ENCODE measurements at regions not wholly inside any gene's neighbourhood (a gene's known extent, or its start where the extent isn't known, plus 50 kb on each side); places are given as distances from the start of the nearest gene placed in this dataset.
A peak's percentile ranks its signal among the peaks of the same experiment; 100 is the strongest.

DNA sequence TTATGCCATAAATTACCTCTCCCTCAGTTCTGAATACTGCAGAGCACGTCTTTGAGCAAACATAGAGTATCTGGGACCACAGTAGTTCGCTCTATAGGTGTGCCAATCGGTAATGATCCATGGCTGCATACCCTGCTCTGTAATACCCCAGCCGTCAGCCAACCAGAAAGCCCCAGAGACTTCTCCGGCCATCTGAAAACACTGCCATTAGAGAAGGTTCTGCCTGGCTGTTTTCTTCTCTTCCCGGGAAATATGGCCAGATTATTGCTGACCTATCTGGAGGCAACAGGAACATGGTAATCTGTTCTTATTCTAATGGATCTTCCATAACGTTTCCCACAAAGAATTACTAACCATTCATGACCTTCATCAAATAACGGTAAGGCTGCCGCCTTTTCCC lies 139.9 kb downstream of the RPS12 start:
- H3K4me3 ChIP-seq (ENCODE audit: low read depth, low read length): no peak overlapping the region
- TF ChIP-seq, protein P1, sequence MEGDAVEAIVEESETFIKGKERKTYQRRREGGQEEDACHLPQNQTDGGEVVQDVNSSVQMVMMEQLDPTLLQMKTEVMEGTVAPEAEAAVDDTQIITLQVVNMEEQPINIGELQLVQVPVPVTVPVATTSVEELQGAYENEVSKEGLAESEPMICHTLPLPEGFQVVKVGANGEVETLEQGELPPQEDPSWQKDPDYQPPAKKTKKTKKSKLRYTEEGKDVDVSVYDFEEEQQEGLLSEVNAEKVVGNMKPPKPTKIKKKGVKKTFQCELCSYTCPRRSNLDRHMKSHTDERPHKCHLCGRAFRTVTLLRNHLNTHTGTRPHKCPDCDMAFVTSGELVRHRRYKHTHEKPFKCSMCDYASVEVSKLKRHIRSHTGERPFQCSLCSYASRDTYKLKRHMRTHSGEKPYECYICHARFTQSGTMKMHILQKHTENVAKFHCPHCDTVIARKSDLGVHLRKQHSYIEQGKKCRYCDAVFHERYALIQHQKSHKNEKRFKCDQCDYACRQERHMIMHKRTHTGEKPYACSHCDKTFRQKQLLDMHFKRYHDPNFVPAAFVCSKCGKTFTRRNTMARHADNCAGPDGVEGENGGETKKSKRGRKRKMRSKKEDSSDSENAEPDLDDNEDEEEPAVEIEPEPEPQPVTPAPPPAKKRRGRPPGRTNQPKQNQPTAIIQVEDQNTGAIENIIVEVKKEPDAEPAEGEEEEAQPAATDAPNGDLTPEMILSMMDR (IDR thresholded peaks at IDR 0.05; ENCODE audit: low read depth, low read length): no peak

GRCh38 chr6:132954936-132955335 lies 140.6 kb downstream of the RPS12 start:
- TF ChIP-seq, protein P1 (IDR thresholded peaks at IDR 0.05; ENCODE audit: low read depth, low read length): no peak
- no peak overlapping the region for H3K4me3 ChIP-seq (ENCODE audit: low read depth, low read length)

DNA sequence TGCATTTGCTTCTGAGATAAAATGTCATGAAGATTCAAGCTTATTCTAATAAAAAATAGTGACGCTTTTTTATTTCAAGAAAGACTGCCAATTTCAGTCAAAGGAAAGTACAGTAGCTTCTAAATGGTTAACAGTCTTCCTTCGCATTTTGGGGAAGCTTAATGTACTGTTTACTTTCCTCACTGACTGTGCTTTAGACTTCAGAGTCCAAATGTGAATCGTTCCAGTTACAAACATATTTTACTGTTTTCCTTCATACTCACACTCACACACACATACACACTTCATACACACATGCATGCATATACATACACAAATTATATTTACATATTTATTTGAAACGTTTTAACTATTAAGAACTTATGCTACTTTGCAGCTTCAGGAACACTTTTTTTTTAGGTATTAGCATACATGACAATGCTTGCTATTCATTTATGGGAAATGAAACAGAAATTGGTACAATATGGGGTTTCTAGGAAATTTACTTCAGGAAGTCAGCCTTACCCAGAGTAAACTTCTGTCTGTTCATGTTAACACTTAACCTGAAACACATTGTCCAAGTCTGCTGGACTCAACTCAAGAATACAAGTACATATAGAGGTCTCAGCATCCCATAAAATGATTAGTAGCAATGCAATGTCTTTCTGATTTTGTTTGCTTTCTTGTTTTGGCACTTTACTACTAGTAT lies 145.4 kb downstream of the RPS12 start:
- TF ChIP-seq, protein P1 (IDR thresholded peaks at IDR 0.05; ENCODE audit: low read depth, low read length): no peak

DNA sequence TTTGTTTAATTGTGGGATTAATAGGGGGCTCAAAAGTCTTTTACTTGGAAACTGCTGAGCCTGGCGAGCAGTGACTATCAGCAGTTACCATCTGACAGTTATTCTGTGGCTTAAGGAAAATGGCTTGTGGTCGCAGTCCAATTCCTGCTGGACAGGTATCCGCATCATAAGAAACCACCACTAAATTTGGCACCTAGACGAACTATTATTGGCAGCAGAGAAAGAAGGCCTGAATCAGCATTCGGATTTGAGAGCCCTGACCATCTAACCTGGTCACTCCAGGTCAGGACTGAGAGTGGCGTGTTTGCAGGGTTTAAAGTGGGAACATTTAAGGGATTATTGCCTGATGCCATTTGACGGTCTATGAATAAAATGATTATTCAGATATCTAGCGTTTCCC lies 146.4 kb downstream of the RPS12 start:
- TF ChIP-seq, protein P1 (IDR thresholded peaks at IDR 0.05; ENCODE audit: low read depth, low read length): no peak

More for the DNA sequence above, 145.4 kb downstream of the RPS12 start:
- H3K4me3 ChIP-seq (ENCODE audit: low read depth, low read length): no peak overlapping the region

DNA sequence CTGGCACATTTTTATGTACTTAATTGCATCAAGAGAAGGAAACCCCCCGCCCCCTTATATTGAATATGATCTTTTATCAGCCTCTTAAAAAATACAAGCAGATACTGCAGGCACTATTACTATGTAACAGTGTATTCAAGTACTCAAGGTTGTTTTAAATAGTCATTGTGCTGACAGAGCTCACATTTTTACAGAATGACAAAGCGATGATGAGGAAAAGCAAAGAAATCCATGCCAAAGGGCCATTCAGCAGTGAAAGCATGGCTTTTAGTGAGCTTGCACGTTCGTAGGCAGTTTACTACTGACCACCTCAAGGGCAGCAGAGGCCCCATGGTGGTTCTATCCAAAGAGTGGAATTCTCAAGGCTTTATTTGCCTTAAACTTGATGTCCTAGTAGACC lies 146.8 kb downstream of the RPS12 start:
- TF ChIP-seq, protein P1 (IDR thresholded peaks at IDR 0.05; ENCODE audit: low read depth, low read length): no peak
- no peak overlapping the region for H3K4me3 ChIP-seq (ENCODE audit: low read depth, low read length)

More for the DNA sequence above, 146.4 kb downstream of the RPS12 start:
- H3K4me3 ChIP-seq (ENCODE audit: low read depth, low read length): no peak overlapping the region

- H3K4me3 ChIP-seq (ENCODE audit: low read depth, low read length): no peak overlapping the region
- TF ChIP-seq, protein P1 (IDR thresholded peaks at IDR 0.05; ENCODE audit: low read depth, low read length): no peak
Observed at GRCh38 chr6:132961610-132962009, 147.2 kb downstream of the RPS12 start.

DNA sequence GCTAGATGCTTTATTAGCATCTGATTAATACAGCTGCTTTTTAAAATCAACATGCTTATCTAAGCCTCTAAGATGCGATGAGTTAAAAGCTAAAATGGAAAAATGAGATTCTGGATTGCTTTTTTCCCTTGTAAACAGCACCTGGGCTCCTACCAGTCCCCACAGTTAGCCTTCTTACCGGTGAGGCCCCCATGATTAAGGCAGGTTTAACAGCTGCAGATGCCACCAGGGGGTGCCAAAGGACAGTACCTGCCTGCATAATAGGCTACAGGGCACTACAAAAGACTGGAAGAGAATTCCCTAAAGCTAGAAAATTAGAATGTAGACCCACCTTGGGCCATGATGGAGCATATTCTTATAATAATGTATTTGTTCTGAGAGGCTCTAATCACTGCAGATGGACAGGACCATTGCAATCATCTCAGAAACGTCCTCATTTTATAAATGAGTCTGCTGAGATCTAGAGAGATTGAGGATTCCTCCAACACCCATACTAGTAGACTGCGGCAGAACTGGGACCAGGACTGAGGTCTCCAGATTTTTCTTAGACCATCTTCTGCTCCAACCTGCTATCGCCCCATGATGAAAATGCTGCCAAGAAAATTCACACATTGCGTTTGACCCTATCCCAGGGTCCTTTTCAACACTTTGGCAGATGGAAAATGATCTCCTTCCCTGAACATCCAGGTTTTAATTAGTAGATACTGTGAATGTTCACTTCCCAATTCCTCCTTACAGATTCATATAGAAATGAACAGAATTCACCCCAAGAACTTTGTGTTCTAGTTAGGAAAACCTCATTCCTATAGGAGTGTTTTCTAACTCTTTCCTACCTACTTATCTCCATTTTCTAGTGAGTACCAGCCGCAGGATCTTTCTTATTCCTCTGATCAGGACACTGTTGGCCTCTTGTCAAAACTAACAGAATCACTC lies 148.8 kb downstream of the RPS12 start:
- H3K4me3 ChIP-seq (ENCODE audit: low read depth, low read length): no peak overlapping the region
- TF ChIP-seq, protein P1 (IDR thresholded peaks at IDR 0.05; ENCODE audit: low read depth, low read length): peak; percentile 77

All from WI38 (cell line).